SK-N-SH (cell line): ENCODE measurements at regions not wholly inside any gene's neighbourhood (a gene's known extent, or its start where the extent isn't known, plus 50 kb on each side); places are given as distances from the start of the nearest gene placed in this dataset.
"Not testable (repeated sequence)": the region's sequence is repeated elsewhere in the genome, so short reads cannot be mapped to it uniquely, and the experiment has no call there.

Source experiments
- CTCF ChIA-PET: fragments of 300-600, 350-600 bp; formaldehyde crosslinking; extraction: SDS; loops from one replicate; lab custom pipeline; 2021; lab: Yijun Ruan, JAX
- POLR2A ChIA-PET: fragments of 350-600 bp; sonication (Branson Sonifier 250); formaldehyde crosslinking; extraction: SDS; loops from one replicate; lab custom pipeline; 2020; ENCODE audit warnings: antibody characterized with exemption, inconsistent platforms; lab: Yijun Ruan, JAX
- DNase-seq: peaks from one replicate; pipeline ENCODE4 v3.0.0; 2012
- H2AFZ ChIP-seq: fragments of 200-600 bp; sonication (generic); 2 replicates; pipeline ENCODE4 v1.8.1; 2016; ENCODE audit warnings: antibody characterized with exemption, mild to moderate bottlenecking, low read depth
- H3F3A ChIP-seq: fragments of 200-600 bp; sonication (generic); replicated peaks from 2 replicates; pipeline ENCODE3; 2016; ENCODE audit warnings: antibody characterized with exemption, mild to moderate bottlenecking; ENCODE audit not compliant: insufficient read depth
- H3K27ac ChIP-seq, 2 experiments: fragments of 200-500 bp in 1 of 2; fragments of 200-600 bp in 1 of 2; sonication (Bioruptor generic) in 1 of 2; sonication (generic), shearing (Covaris generic) in 1 of 2; 2 replicates each; pipeline versions ENCODE4 v1.5.1 to v1.6.1; 2014 to 2016; ENCODE audit warnings: low read depth in 2 of 2, inconsistent platforms in 1 of 2, low read length in 1 of 2, mild to moderate bottlenecking in 1 of 2, mixed read lengths in 1 of 2
- H3K27me3 ChIP-seq: fragments of 200-600 bp; sonication (generic), shearing (Covaris generic); 2 replicates; pipeline ENCODE4 v1.6.1; 2016; ENCODE audit warnings: mixed run types; ENCODE audit not compliant: insufficient read depth
- H3K36me3 ChIP-seq, 2 experiments: fragments of 200-500 bp in 1 of 2; fragments of 200-600 bp in 1 of 2; sonication (Bioruptor generic) in 1 of 2; sonication (generic) in 1 of 2; replicated peaks in 1 of 2; 2 replicates each; pipeline versions ENCODE3 to v1.5.1; 2014 to 2016; ENCODE audit warnings: low read length in 1 of 2, mild to moderate bottlenecking in 1 of 2; ENCODE audit not compliant: insufficient read depth in 2 of 2, control insufficient read depth in 1 of 2
- H3K4me1 ChIP-seq, 2 experiments: fragments of 200-500 bp in 1 of 2; fragments of 200-600 bp in 1 of 2; sonication (Bioruptor generic) in 1 of 2; sonication (generic), shearing (Covaris generic) in 1 of 2; 2 replicates each; pipeline versions ENCODE4 v1.5.1 to v1.6.1; 2014 to 2016; ENCODE audit warnings: low read depth in 1 of 2, low read length in 1 of 2, mixed run types in 1 of 2; ENCODE audit not compliant: insufficient read depth in 2 of 2, control insufficient read depth in 1 of 2
- H3K4me2 ChIP-seq: fragments of 200-600 bp; sonication (generic), shearing (Covaris generic); 2 replicates; pipeline ENCODE4 v1.6.1; 2017; ENCODE audit warnings: mixed run types
- H3K4me3 ChIP-seq, 2 experiments: fragments of 200-500 bp in 1 of 2; fragments of 200-600 bp in 1 of 2; sonication (Bioruptor generic) in 1 of 2; sonication (generic), shearing (Covaris generic) in 1 of 2; 2 replicates each; pipeline versions ENCODE4 v1.5.1 to v1.8.1; 2014 to 2016; ENCODE audit warnings: low read depth in 2 of 2, inconsistent platforms in 1 of 2, low read length in 1 of 2, mild to moderate bottlenecking in 1 of 2, mixed read lengths in 1 of 2, moderate library complexity in 1 of 2
- H3K79me2 ChIP-seq: fragments of 200-600 bp; sonication (generic); 2 replicates; pipeline ENCODE4 v1.8.1; 2017; ENCODE audit warnings: mild to moderate bottlenecking; ENCODE audit not compliant: insufficient read depth
- H3K9ac ChIP-seq: fragments of 200-600 bp; sonication (generic); 2 replicates; pipeline ENCODE4 v1.6.1; 2017; ENCODE audit warnings: mixed run types
- H3K9me2 ChIP-seq: fragments of 200-600 bp; sonication (generic); 2 replicates; pipeline ENCODE4 v1.6.1; 2017; ENCODE audit warnings: mixed run types
- H3K9me3 ChIP-seq: fragments of 200-600 bp; sonication (generic); 2 replicates; pipeline ENCODE4 v1.6.1; 2017; ENCODE audit warnings: mixed run types, mild to moderate bottlenecking, moderate library complexity
- H4K20me1 ChIP-seq: fragments of 200-600 bp; sonication (generic); 2 replicates; pipeline ENCODE4 v1.6.1; 2017; ENCODE audit warnings: mild to moderate bottlenecking, mixed run types; ENCODE audit not compliant: insufficient read depth
- EP300 ChIP-seq, 2 experiments: IDR thresholded peaks; 2 replicates each; pipeline versions ENCODE4 v1.4.0 to v1.6.1; 2012; ENCODE audit warnings: borderline replicate concordance in 1 of 2, low read depth in 1 of 2, low read length in 1 of 2
- FOSL2 ChIP-seq: IDR thresholded peaks from 2 replicates; pipeline ENCODE4 v1.4.0; 2012; ENCODE audit warnings: low read depth, mild to moderate bottlenecking, moderate library complexity, borderline replicate concordance
- MEF2A ChIP-seq: IDR thresholded peaks from 2 replicates; pipeline ENCODE4 v1.4.0; 2012; ENCODE audit warnings: low read depth, borderline replicate concordance
- PBX3 ChIP-seq: IDR thresholded peaks from 2 replicates; pipeline ENCODE4; 2012
- SMC3 ChIP-seq: IDR thresholded peaks from 2 replicates; pipeline ENCODE4 v1.6.1; 2012; ENCODE audit warnings: low read depth, low read length, improper control_type of control experiment
- TEAD4 ChIP-seq: IDR thresholded peaks from 2 replicates; pipeline ENCODE4 v1.4.0; 2012; ENCODE audit warnings: mild to moderate bottlenecking, borderline replicate concordance; ENCODE audit not compliant: insufficient read depth
- WGBS: methylation state at CpG from one replicate; pipeline ENCODE4 v1.1.6; 2017; ENCODE audit warnings: low lambda C conversion rate; 5-methylcytosine and 5-hydroxymethylcytosine counted together
- TF ChIP-seq, protein P1 (sequence below): IDR thresholded peaks from 2 replicates; pipeline ENCODE4 v1.6.1; 2012; ENCODE audit warnings: mild to moderate bottlenecking, low read depth, low read length, moderate library complexity

GRCh38 chr11:23885801-23886200 is 611.1 kb upstream of the LUZP2 start:
- Histone ChIP-seq H2AFZ (no peak overlapping the region), H3K27me3 (no peaks in the 10 kb centered on the region), H3K4me3 (no peak overlapping the region), H4K20me1 (no peaks in the 10 kb centered on the region), H3K4me2 (no peak overlapping the region), H3K9ac (no peak overlapping the region), H3K27ac (no peak overlapping the region), H3K9me3 (no peaks in the 10 kb centered on the region), H3K4me1 (no peaks in the 10 kb centered on the region), H3K79me2 (no peaks in the 10 kb centered on the region), H3K9me2 (no peaks in the 10 kb centered on the region), H3K36me3 (no peaks in the 10 kb centered on the region), H3F3A (no peaks in the 10 kb centered on the region)
- 68% methylated on average over 2 of the region's 2 CpGs for WGBS
- CTCF ChIA-PET, result no interaction called here
- no peak for TF ChIP-seq FOSL2
- TF ChIP-seq PBX3, result no peak
- TF ChIP-seq, all 33 proteins: peak for 0
- no peak for DNase-seq
- POLR2A ChIA-PET, result no interaction called here

GRCh38 chr11:23887122-23887521 is 609.7 kb upstream of the LUZP2 start:
- H3K4me2 ChIP-seq, H2AFZ ChIP-seq, H3K4me1 ChIP-seq, DNase-seq, H3K9ac ChIP-seq, POLR2A ChIA-PET, CTCF ChIA-PET, H3K27me3 ChIP-seq, H3K9me2 ChIP-seq, H4K20me1 ChIP-seq, H3K4me3 ChIP-seq, H3K79me2 ChIP-seq, H3F3A ChIP-seq, H3K36me3 ChIP-seq, H3K27ac ChIP-seq, H3K9me3 ChIP-seq: not testable (repeated sequence)
- 83% methylated on average over 4 of the region's 4 CpGs for WGBS

DNA sequence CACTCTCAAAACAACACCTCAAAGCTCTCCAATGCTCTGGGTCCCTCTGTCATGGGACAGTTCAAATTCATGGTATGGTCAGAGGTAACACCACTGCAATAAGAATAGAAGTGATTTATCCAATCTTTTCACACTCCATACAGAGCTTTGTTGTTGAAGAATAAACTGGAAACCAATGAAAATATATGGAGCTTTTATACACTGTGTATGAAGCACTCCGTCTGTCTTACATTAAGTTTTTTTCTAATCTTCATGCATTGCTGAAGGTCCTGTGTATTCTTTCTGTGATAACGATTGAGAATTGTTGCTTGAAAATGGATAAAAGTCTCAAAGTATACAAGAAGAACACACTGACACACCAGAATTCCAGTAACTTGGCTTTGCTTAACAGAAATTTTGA is 603.7 kb upstream of the LUZP2 start:
- H3F3A ChIP-seq, result peaks cover 9% of the 10 kb centered on the region
- H3K9ac ChIP-seq, result no peak overlapping the region
- no peak overlapping the region for H2AFZ ChIP-seq
- no peak overlapping the region for H3K4me2 ChIP-seq
- DNase-seq, result no peak
- ChIA-PET POLR2A (no interaction called here), CTCF (no interaction called here)
- H3K9me2 ChIP-seq, result no peaks in the 10 kb centered on the region
- H4K20me1 ChIP-seq, result no peaks in the 10 kb centered on the region
- no peaks in the 10 kb centered on the region for H3K9me3 ChIP-seq
- H3K27me3 ChIP-seq, result no peaks in the 10 kb centered on the region
- H3K4me1 ChIP-seq, result peaks cover 3% of the 10 kb centered on the region in 2 experiments; a peak in 3 of 4 replicates
- TF ChIP-seq SMC3 (no peak), EP300 (IDR thresholded peaks at IDR 0.05; ENCODE audit: borderline replicate concordance in 1 of 2, low read depth in 1 of 2, low read length in 1 of 2) (no peak), MEF2A (no peak), TEAD4 (no peak)
- TF ChIP-seq, protein P1, sequence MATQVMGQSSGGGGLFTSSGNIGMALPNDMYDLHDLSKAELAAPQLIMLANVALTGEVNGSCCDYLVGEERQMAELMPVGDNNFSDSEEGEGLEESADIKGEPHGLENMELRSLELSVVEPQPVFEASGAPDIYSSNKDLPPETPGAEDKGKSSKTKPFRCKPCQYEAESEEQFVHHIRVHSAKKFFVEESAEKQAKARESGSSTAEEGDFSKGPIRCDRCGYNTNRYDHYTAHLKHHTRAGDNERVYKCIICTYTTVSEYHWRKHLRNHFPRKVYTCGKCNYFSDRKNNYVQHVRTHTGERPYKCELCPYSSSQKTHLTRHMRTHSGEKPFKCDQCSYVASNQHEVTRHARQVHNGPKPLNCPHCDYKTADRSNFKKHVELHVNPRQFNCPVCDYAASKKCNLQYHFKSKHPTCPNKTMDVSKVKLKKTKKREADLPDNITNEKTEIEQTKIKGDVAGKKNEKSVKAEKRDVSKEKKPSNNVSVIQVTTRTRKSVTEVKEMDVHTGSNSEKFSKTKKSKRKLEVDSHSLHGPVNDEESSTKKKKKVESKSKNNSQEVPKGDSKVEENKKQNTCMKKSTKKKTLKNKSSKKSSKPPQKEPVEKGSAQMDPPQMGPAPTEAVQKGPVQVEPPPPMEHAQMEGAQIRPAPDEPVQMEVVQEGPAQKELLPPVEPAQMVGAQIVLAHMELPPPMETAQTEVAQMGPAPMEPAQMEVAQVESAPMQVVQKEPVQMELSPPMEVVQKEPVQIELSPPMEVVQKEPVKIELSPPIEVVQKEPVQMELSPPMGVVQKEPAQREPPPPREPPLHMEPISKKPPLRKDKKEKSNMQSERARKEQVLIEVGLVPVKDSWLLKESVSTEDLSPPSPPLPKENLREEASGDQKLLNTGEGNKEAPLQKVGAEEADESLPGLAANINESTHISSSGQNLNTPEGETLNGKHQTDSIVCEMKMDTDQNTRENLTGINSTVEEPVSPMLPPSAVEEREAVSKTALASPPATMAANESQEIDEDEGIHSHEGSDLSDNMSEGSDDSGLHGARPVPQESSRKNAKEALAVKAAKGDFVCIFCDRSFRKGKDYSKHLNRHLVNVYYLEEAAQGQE, result no peak
- no peaks in the 10 kb centered on the region for H3K36me3 ChIP-seq
- no peak overlapping the region for H3K27ac ChIP-seq
- no peaks in the 10 kb centered on the region for H3K79me2 ChIP-seq
- no peak overlapping the region for H3K4me3 ChIP-seq
- 89% methylated on average over 2 of the region's 2 CpGs for WGBS
